Uterus (tissue), 2 donors: ENCODE measurements at regions not wholly inside any gene's neighbourhood (a gene's known extent, or its start where the extent isn't known, plus 50 kb on each side); places are given as distances from the start of the nearest gene placed in this dataset.

Experiments used
- POLR2A ChIP-seq, 2 donors: fragments of 450-650 bp; IDR thresholded peaks; one replicate each; pipeline ENCODE4 v1.6.1; 2016; ENCODE audit warnings: antibody characterized with exemption in 2 of 2, mild to moderate bottlenecking in 1 of 2, moderate library complexity in 1 of 2
- TF ChIP-seq, protein P1 (sequence below), 4 experiments: fragments of 200-600 bp in 2 of 4; fragments of 450-650 bp in 2 of 4; sonication (generic) in 2 of 4; IDR thresholded peaks; one replicate each; pipeline ENCODE4 v1.5.1; 2016 to 2019; ENCODE audit warnings: antibody characterized with exemption in 4 of 4, mild to moderate bottlenecking in 2 of 4, moderate library complexity in 1 of 4

DNA sequence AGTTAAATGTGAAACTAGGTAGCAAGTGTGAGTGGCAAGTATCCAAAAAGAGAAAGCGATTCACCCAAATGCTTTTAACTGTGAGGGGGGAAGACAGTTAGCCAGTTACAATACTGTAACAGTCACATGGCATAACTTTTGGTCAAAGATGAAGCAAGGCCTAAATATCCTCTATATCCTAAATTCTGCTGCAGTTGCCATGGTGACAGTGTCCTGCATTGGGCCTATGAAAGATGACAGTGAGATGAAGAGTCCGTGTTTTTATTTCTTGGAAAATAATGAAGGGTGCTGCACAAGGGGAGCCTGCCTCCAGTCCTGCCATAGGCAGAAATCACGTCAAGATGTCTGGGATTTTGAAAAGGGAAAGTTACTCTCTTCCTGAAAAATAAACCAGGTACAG is 534.6 kb downstream of the NTRK2 start:
- TF ChIP-seq, protein P1, sequence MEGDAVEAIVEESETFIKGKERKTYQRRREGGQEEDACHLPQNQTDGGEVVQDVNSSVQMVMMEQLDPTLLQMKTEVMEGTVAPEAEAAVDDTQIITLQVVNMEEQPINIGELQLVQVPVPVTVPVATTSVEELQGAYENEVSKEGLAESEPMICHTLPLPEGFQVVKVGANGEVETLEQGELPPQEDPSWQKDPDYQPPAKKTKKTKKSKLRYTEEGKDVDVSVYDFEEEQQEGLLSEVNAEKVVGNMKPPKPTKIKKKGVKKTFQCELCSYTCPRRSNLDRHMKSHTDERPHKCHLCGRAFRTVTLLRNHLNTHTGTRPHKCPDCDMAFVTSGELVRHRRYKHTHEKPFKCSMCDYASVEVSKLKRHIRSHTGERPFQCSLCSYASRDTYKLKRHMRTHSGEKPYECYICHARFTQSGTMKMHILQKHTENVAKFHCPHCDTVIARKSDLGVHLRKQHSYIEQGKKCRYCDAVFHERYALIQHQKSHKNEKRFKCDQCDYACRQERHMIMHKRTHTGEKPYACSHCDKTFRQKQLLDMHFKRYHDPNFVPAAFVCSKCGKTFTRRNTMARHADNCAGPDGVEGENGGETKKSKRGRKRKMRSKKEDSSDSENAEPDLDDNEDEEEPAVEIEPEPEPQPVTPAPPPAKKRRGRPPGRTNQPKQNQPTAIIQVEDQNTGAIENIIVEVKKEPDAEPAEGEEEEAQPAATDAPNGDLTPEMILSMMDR (IDR thresholded peaks at IDR 0.05): no peak
- TF ChIP-seq POLR2A (IDR thresholded peaks at IDR 0.05): no peak
